A673 (cell line): ENCODE measurements at regions not wholly inside any gene's neighbourhood (a gene's known extent, or its start where the extent isn't known, plus 50 kb on each side); places are given as distances from the start of the nearest gene placed in this dataset.

Source experiments
- BruUV-seq: library from RNA; stranded (reverse); fragments of 400-500 nt; replicated peaks from 2 replicates; lab custom pipeline; 2021; lab: Mats Ljungman, UMichigan
- CTCF ChIA-PET: fragments of 300-600 bp; sonication (Branson Sonifier 250); formaldehyde crosslinking; loops from one replicate; lab custom pipeline; 2022; ENCODE audit warnings: antibody characterized with exemption; lab: Charles Lee
- POLR2A ChIA-PET: fragments of 300-600 bp; sonication (Branson Sonifier 250); formaldehyde crosslinking; loops from one replicate; lab custom pipeline; 2022; ENCODE audit warnings: antibody characterized with exemption; ENCODE audit not compliant: low non-redundant PET; lab: Charles Lee
- DNase-seq: peaks from one replicate; pipeline ENCODE4 v3.0.0-alpha.2; 2015; ENCODE audit warnings: low spot score
- H3K27ac ChIP-seq: fragments of 200-600 bp; sonication (generic); 2 replicates; pipeline ENCODE4 v1.5.1; 2016; ENCODE audit warnings: mixed run types, low read depth, mild to moderate bottlenecking, mixed read lengths, antibody characterized with exemption, low read length; ENCODE audit not compliant: poor library complexity, severe bottlenecking
- H3K27me3 ChIP-seq: fragments of 200-600 bp; sonication (generic); replicated peaks from 2 replicates; pipeline ENCODE4 v1.6.1; 2017; ENCODE audit warnings: mixed run types, low read depth, mild to moderate bottlenecking, mixed read lengths, antibody characterized with exemption, low read length; ENCODE audit not compliant: insufficient read depth, poor library complexity
- H3K36me3 ChIP-seq: fragments of 200-600 bp; sonication (generic); 2 replicates; pipeline ENCODE4 v1.6.1; 2016; ENCODE audit warnings: mixed run types, mild to moderate bottlenecking, mixed read lengths, antibody characterized with exemption, low read length; ENCODE audit not compliant: insufficient read depth, poor library complexity, severe bottlenecking
- H3K4me1 ChIP-seq: fragments of 200-600 bp; sonication (generic); 2 replicates; pipeline ENCODE4 v1.6.1; 2017; ENCODE audit warnings: mixed run types, mild to moderate bottlenecking, mixed read lengths, antibody characterized with exemption, low read length; ENCODE audit not compliant: insufficient read depth, poor library complexity, severe bottlenecking
- H3K4me3 ChIP-seq: fragments of 200-600 bp; sonication (generic); 2 replicates; pipeline ENCODE4 v1.5.1; 2016; ENCODE audit warnings: low read depth, mixed run types, mild to moderate bottlenecking, mixed read lengths, low read length; ENCODE audit not compliant: poor library complexity, severe bottlenecking
- H3K9me3 ChIP-seq: fragments of 200-600 bp; sonication (generic); 2 replicates; pipeline ENCODE4 v1.6.1; 2016; ENCODE audit warnings: mixed run types, low read depth, mild to moderate bottlenecking, mixed read lengths, antibody characterized with exemption, low read length; ENCODE audit not compliant: poor library complexity, severe bottlenecking
- EZH2 ChIP-seq: fragments of 200-600 bp; sonication (generic); IDR thresholded peaks from 2 replicates; pipeline ENCODE4 v1.6.1; 2017; ENCODE audit warnings: borderline replicate concordance, low read depth, mild to moderate bottlenecking, mixed read lengths, antibody characterized with exemption, low read length; ENCODE audit not compliant: poor library complexity, severe bottlenecking
- intact Hi-C: fragments of 100-400 bp; cut with micrococcal nuclease; formaldehyde crosslinking; loops from one replicate; pipeline ENCODE4 v1.10.0; 2022; ENCODE audit not compliant: unreplicated experiment
- TF ChIP-seq, protein P1 (sequence below): fragments of 300-800, 200-600 bp; sonication (generic); conservative IDR thresholded peaks from 2 replicates; pipeline ENCODE4 v1.5.1; 2017; ENCODE audit warnings: low read depth, mild to moderate bottlenecking, antibody characterized with exemption, low read length, moderate library complexity, mixed read lengths

DNA sequence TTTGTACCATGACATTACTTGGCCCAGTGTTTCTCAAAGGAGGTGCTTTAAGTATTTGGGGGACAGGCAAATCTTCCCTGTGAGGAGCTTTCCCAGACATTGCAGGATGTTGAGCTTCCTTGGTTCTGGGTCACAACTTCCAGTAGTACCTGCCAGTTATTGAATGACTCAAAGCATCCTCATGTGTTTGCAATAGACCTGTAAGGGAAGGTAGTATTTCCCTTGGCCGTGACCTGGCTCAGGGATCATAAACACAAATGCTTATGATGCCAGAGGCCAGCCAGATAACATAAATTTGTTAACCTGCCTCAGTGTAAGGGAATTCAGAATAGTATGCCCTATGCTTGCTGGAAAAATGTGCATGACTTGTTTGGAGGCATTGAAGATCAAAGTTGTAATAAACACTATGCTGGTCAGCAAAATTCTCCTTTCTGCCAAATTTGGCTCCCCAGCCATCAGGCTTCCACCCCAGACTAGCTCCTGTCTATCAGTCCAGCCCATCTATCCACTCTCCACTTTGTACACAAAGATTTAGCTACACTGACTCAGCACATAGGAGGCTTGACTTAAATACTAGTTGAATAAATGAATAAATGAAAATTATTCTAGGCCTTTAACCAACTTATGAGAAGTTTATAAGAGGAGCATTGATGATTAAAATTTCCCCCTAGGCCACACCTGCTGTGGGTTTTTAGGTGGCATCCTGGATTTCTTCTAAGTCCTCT, 102.0 kb upstream of the EFEMP1 start:
- BruUV-seq, result no TSS peak
- TF ChIP-seq, protein P1, sequence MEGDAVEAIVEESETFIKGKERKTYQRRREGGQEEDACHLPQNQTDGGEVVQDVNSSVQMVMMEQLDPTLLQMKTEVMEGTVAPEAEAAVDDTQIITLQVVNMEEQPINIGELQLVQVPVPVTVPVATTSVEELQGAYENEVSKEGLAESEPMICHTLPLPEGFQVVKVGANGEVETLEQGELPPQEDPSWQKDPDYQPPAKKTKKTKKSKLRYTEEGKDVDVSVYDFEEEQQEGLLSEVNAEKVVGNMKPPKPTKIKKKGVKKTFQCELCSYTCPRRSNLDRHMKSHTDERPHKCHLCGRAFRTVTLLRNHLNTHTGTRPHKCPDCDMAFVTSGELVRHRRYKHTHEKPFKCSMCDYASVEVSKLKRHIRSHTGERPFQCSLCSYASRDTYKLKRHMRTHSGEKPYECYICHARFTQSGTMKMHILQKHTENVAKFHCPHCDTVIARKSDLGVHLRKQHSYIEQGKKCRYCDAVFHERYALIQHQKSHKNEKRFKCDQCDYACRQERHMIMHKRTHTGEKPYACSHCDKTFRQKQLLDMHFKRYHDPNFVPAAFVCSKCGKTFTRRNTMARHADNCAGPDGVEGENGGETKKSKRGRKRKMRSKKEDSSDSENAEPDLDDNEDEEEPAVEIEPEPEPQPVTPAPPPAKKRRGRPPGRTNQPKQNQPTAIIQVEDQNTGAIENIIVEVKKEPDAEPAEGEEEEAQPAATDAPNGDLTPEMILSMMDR, result no peak
- no peak for TF ChIP-seq EZH2
- DNase-seq, result no peak
- no peak overlapping the region for H3K27ac ChIP-seq
- no peaks in the 10 kb centered on the region for H3K4me1 ChIP-seq
- peaks cover 17% of the 10 kb centered on the region for H3K27me3 ChIP-seq
- intact Hi-C loops, result no loop called here
- no peak overlapping the region for H3K4me3 ChIP-seq
- ChIA-PET POLR2A (no interaction called here), CTCF (no interaction called here)
- no peaks in the 10 kb centered on the region for H3K9me3 ChIP-seq
- H3K36me3 ChIP-seq, result no peaks in the 10 kb centered on the region

DNA sequence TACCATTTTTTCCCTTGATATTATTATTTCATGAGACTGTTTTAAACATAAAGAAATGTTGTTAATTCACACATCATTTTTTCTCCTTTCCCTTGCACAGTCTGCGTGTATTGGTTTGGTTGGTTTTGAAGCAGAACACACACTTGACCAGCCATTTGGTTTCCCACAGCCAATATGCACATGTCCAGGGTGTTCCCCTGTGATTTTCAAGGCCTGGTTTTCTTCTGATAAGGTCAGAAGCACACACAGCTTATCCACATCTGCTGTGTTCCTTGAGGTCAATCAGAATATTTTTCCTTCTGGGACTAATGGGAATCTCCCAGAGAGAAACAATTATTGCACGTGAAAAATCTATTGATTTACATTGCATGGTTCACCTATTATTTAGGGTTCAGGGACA, 103.2 kb upstream of the EFEMP1 start:
- CTCF ChIA-PET, result no interaction called here
- H3K9me3 ChIP-seq, result no peaks in the 10 kb centered on the region
- no peak for DNase-seq
- TF ChIP-seq, protein P1, result no peak
- TF ChIP-seq EZH2, result no peak
- H3K4me1 ChIP-seq, result no peaks in the 10 kb centered on the region
- intact Hi-C loops, result no loop called here
- H3K27ac ChIP-seq, result no peak overlapping the region
- no peak overlapping the region for H3K4me3 ChIP-seq
- POLR2A ChIA-PET, result no interaction called here
- no peaks in the 10 kb centered on the region for H3K36me3 ChIP-seq
- peaks cover 29% of the 10 kb centered on the region for H3K27me3 ChIP-seq
- no TSS peak for BruUV-seq

DNA sequence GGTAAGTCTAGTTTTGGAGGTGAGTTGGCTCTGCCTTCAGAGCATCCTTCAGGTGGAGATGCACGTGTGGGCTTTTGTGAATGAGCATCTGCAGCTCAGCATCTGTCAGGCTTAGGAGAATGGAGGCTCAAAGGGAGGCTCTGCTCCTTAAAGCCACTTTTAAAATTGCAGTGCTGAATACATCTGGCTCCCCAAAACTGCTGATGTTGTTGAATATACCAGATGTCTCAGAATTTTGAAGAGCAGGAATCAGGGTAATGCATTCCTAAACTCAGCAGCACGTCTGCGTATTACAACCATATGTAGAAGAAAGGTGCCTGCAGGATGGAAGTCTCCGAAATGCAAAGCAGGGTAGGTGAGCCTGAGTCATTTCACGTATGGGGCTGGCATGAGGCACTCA, 106.5 kb upstream of the EFEMP1 start:
- Histone ChIP-seq H3K4me1 (no peaks in the 10 kb centered on the region), H3K36me3 (no peaks in the 10 kb centered on the region), H3K4me3 (no peak overlapping the region), H3K27me3 (peaks cover 33% of the 10 kb centered on the region), H3K27ac (no peak overlapping the region), H3K9me3 (no peaks in the 10 kb centered on the region)
- BruUV-seq, result no TSS peak
- CTCF ChIA-PET, result no interaction called here
- DNase-seq, result no peak
- intact Hi-C loops, result no loop called here
- POLR2A ChIA-PET, result no interaction called here
- TF ChIP-seq, protein P1, result no peak
- TF ChIP-seq EZH2, result no peak
